NCI-H510A (cell line): ENCODE measurements at regions not wholly inside any gene's neighbourhood (a gene's known extent, or its start where the extent isn't known, plus 50 kb on each side); places are given as distances from the start of the nearest gene placed in this dataset.
"Not testable (repeated sequence)": the region's sequence is repeated elsewhere in the genome, so short reads cannot be mapped to it uniquely, and the experiment has no call there.

Experiments used
- DNase-seq: peaks from one replicate; lab custom pipeline; 2025; lab: John Stamatoyannopoulos, UW

GRCh38 chr3:157626817-157627216, 123.6 kb upstream of the VEPH1 start:
- DNase-seq: no peak

DNA sequence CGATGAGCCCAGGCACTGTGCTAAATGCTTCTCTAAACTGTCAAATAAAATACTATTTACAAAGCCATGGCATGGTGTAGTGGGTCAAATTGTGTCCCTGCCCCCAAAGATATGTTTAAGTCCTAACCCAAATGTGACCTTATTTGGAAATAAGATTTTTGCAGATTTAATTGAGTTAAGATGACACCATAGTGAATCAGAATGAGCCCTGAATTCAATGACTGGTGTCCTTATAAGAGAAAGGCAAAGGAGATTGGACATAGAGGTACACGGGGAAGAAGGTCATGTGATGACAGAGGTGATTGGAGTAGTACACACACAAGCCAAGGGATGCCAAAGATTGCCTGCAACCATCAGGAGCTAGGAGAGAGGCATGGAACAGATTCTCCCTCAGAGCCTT, 121.6 kb upstream of the VEPH1 start:
- DNase-seq: no peak

DNA sequence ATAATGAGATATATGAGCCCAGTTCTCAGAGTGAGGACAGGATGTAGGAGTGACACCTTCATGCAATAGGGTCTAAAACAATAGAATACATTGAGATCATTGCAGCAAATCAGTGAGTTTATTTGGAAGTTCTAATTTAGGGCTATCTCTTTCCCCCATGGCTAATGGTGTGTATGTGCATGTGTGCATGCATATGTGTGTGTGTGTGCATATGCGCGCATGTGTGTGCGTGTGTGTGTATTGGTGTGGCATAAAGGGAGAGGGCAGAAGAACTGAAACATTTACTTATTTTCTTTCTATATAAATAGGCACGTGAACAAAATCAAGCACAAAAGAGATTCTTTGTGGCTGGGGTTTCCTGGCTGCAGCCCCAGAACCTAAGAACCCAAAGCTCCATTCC, 115.7 kb upstream of the VEPH1 start:
- no peak for DNase-seq

DNA sequence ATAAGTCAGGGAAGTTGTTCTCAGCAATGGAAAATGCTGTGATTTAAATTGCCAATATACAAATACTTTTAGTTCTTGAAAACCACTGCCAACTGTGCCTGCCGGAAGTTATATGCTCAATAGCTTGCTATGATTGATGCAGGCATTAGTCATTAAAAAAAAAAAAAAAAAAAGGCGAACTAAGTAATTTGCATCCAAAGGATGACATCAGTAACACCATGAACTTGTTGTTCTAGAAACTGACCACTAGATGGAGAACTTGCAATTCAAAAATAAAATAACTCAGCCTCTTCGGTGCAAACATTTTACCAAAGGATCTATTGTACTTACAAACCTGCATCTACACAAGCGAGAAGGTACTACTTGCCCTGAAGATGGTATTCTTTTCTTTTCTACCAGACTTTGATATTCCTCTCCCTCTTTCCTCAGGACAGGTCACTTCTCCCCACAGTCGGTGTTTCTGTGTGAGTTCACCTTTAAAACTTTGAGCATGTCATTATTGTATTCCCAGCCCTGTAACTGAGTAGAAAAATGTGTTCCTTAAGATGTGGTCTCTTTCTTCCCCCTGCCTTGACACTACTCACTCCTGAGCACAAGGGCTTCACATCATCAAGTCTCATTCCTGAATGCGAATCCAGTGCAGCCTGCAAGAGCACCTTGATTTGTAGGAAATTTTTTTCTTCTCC, 115.0 kb upstream of the VEPH1 start:
- DNase-seq: no peak

DNA sequence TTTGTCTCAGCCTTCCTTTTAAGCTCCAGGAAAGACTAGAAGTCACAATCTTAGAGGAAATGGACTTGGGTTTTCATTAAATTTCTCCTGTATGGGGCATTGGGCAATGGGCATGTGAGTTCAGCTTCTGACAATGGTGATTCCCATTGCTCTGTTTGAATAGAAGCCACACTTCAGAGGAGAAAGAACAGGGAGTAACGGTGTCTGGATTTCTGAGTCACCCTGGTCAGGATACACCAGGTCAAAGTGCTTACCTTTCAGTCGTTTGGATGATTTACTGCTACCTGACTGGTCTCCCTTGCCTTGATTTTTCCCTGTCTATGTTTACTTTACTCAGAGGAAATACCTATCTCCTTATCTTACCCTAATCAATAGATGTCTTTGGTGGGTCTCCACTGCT, 111.7 kb upstream of the VEPH1 start:
- no peak for DNase-seq

- DNase-seq: no peak
Observed at GRCh38 chr3:157611536-157612076, 108.4 kb upstream of the VEPH1 start.

DNA sequence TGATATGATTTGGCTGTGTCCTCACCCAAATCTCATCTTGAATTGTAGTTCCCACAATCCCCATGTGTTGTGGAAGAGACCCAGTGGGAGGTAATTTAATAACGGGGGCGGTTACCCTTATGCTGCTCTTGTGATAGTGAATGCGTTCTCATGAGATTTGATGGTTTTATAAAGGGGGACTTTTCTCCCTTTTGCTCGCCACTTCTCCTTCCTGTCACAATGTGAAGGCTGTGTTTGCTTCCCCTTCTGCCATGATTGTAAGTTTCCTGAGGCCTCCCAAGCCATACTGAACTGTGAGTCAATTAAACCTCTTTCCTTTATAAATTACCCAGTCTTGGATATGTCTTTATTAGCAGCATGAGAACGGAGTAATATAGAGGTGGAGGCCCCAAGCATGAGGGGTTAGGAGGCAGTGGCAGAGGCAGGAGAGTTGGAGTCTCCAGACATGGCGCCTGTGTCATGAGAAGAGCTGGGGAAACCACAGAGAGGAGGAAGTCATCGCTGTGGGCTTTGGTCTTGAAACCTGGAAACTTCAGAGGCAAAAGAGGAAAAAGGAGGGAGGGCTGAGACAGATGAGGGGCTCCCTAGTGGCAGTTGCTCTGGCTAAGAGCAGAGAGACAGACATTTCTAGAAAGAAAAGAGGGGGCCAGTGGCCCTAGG, 107.8 kb upstream of the VEPH1 start:
- no peak for DNase-seq

- DNase-seq: no peak
Observed at GRCh38 chr3:157607826-157608405, 104.7 kb upstream of the VEPH1 start.

DNA sequence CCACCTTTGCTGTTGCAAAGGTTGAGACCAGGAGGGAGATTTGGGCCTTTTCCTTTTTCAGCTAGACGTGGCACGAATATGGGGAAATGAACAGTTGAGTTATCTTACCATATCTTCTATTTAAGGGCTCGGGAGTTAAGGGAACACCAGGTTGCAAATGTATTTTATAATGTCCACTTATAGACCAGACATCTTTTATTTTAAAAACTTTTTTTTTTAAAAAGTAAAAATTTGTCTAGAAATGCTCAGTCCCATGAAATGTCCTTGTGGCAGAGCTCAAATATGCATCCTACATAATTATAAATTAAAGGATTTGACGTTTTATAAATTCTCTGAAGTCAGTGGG, 103.6 kb upstream of the VEPH1 start:
- DNase-seq: no peak

GRCh38 chr3:157606011-157606851, 103.0 kb upstream of the VEPH1 start:
- no peak for DNase-seq

- DNase-seq: no peak
Observed at GRCh38 chr3:157605356-157605755, 102.1 kb upstream of the VEPH1 start.

GRCh38 chr3:157602424-157602823, 99.2 kb upstream of the VEPH1 start:
- DNase-seq: no peak

DNA sequence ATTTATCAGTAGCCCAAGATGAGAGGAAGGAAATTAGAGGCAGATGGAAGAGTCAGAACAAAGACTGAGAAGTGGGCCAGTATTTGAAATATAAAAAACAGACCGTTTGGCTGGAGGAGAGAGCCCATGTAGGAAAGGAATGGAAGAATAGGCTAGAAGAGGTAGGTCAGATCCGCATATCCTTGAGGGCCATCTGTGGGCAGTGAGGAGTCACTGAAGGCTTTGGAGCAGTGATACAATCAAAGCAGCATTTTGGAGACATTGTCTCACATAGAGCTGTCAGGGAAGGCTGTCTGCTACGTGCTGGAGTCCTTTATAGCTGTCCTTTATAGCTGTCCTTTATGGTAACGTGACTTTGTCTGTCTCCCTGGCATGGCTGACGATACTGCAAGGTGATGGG, 92.0 kb upstream of the VEPH1 start:
- no peak for DNase-seq

GRCh38 chr3:157594413-157594812, 91.2 kb upstream of the VEPH1 start:
- no peak for DNase-seq

DNA sequence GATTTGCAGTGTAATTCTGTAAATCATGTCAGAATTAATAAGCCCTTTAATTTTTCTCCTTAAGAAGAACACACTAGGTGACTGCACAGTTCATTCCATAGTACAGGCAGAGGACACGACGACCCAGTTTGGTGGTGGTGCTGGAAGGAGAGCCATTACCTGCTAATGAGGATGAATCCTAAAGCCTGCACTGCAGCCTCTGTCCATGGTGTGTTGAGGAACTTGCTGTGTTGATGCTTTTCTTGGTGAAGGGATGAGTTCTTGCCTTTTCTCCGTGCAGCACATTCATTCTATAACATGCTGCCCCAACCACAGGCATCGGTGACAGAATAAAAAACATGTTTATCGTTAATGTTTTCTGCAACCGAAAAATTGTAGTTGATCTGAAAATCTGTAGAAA, 89.6 kb upstream of the VEPH1 start:
- no peak for DNase-seq

DNA sequence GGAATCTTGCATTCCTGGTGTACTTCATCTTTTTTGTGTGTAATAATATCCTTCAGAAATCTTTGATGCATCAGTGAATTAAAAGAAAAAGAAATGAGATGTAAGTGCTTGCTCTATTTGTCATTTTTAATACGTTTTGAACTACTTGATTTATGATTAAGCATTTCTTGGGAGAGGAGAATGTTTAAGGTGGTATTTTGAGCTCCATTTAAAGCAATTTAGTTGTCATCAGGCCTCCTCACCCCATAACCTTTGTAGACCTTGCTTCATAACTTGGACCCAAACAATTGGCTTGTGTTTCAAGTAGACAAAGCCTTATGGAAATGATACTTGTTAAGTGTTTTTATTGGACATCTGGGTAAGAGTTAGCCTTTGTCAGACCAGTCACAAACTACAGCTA, 87.1 kb upstream of the VEPH1 start:
- no peak for DNase-seq

DNA sequence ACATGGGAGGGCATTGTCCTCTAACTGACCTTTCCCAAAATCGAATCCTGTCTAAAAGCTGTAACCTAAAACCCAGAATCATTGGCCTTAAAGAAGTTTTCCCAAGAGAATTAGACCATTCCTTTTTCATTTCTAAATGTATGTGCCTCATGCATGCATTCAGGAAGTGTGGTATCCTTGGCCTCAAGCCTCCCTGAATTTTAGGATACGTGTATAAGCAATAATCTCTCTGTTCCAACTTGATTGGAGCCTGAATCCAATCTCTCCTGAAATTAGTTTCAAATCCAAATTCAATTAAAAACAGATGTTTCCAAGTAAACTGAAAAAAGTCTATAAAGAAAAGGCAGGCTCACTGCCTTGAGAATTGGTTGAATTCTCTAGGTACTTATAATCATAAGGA, 86.0 kb upstream of the VEPH1 start:
- no peak for DNase-seq

- no peak for DNase-seq
Observed at GRCh38 chr3:157588386-157589060, 85.3 kb upstream of the VEPH1 start.

GRCh38 chr3:157586293-157586692, 83.1 kb upstream of the VEPH1 start:
- no peak for DNase-seq

DNA sequence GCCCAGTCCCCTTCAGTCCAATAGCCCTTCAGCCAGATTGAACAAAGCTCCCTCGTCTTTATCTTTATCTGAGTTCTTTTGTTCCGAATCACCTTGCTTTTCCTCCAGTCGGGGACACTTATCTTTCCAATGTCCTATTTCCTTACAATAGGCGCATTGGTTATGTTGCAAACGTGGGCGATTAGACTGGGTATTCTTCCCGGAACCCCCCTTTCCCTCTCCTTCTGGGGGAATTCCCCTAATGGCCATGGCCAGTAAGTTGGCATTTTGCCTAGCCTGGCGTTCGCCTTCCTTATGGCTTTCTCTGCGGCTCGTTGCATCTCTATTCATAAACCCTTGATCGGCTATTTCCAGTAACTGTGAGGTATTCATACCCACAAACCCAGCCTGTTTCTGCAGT, 82.2 kb upstream of the VEPH1 start:
- DNase-seq: no peak

DNA sequence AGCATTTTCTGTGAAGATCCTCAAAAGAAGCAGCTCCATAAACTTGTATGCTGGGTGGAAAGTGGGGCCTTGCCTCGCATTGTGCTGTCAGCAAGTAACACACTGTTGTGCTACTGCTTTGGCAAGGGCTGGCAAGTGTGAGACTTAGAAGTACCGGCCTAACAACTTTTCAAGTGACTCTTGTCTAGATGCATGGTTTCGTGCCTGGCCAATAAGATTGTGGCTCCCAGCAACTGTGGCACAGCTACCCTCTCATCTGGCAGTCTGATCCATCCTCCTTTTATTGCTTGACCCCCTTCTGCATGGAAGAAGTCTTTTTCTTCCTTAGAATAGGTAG, 79.4 kb upstream of the VEPH1 start:
- peak; percentile 5 for DNase-seq

GRCh38 chr3:157581956-157582636, 78.9 kb upstream of the VEPH1 start:
- DNase-seq: not testable (repeated sequence)
